Activated B cell treated with CpG ODN at 0.5 μM for 24 hours (primary cell): ENCODE measurements at regions not wholly inside any gene's neighbourhood (a gene's known extent, or its start where the extent isn't known, plus 50 kb on each side); places are given as distances from the start of the nearest gene placed in this dataset.

Experiments
- ATAC-seq: fragments of 200-7000 bp; cut with Tn5 transposase; one replicate; pipeline ENCODE4 v1.10.0; 2021; ENCODE audit warnings: low read depth, mild to moderate bottlenecking, moderate library complexity
- CTCF ChIA-PET: fragments of 350-600 bp; sonication (Branson Sonifier 250); formaldehyde crosslinking; loops from one replicate; lab custom pipeline; 2021; ENCODE audit warnings: antibody characterized with exemption; lab: Charles Lee
- POLR2A ChIA-PET: fragments of 350-600 bp; sonication (Branson Sonifier 250); formaldehyde crosslinking; loops from one replicate; lab custom pipeline; 2021; ENCODE audit warnings: antibody characterized with exemption; lab: Charles Lee
- DNase-seq: peaks from one replicate; pipeline ENCODE4 v3.0.0; 2022
- H3K27ac Mint-ChIP-seq: one replicate; pipeline ENCODE4 v1.8.0; 2020; ENCODE audit warnings: mixed read lengths
- H3K27me3 Mint-ChIP-seq: one replicate; pipeline ENCODE4 v1.8.0; 2021; ENCODE audit warnings: mixed read lengths
- H3K36me3 Mint-ChIP-seq: one replicate; pipeline ENCODE4 v1.8.0; 2021; ENCODE audit warnings: low read depth, mixed read lengths
- H3K4me1 Mint-ChIP-seq: one replicate; pipeline ENCODE4 v1.8.0; 2021; ENCODE audit warnings: mixed read lengths
- H3K4me3 Mint-ChIP-seq: one replicate; pipeline ENCODE4 v1.8.0; 2020; ENCODE audit warnings: mild to moderate bottlenecking, mixed read lengths
- H3K9me3 Mint-ChIP-seq: one replicate; pipeline ENCODE4 v1.8.0; 2020; ENCODE audit warnings: mixed read lengths
- CTCF ChIP-seq: fragments of 200-600 bp; IDR thresholded peaks from one replicate; pipeline ENCODE4 v1.8.0; 2022; ENCODE audit warnings: antibody characterized with exemption, mild to moderate bottlenecking
- intact Hi-C: fragments of 100-400 bp; cut with micrococcal nuclease; formaldehyde crosslinking; loops from one replicate; pipeline ENCODE4 v1.15.1; 2024

DNA sequence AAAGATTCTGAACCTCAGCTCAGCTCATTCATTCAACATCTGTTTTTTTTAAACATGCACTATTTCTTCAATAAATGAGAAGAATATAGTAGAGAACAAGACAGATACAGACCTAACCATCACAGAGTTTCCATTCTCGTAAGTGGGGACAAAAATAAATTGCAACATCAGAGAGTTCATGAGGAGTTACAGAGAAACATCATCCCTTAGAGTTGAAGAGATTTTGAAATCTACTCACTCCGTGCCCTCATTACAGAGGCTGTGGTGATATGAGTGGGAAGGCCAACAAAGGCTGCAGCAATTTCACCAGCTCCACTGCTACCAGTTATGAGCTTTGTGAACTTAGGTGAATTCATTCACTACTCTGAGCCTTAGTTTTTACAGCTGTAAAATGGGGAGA lies 399.3 kb downstream of the BCL11A start:
- Mint-ChIP-seq H3K27me3 (no peaks in the 10 kb centered on the region), H3K4me3 (no peak overlapping the region), H3K4me1 (peaks cover 18% of the 10 kb centered on the region), H3K36me3 (peaks cover 2% of the 10 kb centered on the region), H3K9me3 (peaks cover 3% of the 10 kb centered on the region), H3K27ac (no peak overlapping the region)
- ChIA-PET CTCF (no interaction called here), POLR2A (no interaction called here)
- no peak for TF ChIP-seq CTCF
- DNase-seq (no peak), ATAC-seq (no peak)
- intact Hi-C loops, result loop anchor here (5.0 to 10.0 kb wide), 2 partner anchors 852 to 1129 kb away; no protein-coding TSS in a partner anchor

DNA sequence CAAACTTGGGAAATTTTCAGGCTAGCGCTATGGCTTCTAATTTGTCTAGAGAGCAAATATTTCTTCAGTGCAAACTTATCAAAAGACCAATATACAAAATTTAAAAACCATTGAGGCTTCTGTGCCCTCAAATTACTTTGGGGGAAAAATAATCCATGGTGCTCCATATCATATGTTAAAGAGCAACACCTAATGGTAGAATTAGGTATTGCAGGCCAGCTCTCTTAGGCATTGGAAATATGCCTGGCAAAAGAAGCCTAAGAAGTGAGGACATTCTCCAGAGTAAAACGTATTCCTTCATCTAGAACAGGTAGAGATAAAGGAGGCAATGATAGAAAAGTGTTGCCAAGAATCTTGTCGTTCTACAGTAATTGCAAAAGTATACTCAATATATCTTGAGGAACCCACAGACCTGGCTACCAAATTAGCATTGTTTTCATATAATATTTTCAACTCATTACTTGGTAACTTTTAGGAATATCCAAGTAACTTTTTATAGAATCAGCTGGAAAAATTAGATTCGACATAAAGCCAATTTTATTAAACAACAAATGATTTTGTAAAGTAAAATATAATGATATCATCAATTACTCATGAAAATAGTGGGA lies 401.1 kb downstream of the BCL11A start:
- ATAC-seq, result no peak
- intact Hi-C loops, result loop anchor here (1.0 to 10.0 kb wide), 3 partner anchors 703 to 1128 kb away; no protein-coding TSS in a partner anchor
- CTCF ChIA-PET, result interaction anchor here (0.6 to 1.5 kb wide), 4 partner anchors 147 to 1127 kb away, joined by 3 to 5 read pairs (median 4); no protein-coding TSS in a partner anchor
- peaks cover 23% of the 10 kb centered on the region for H3K4me1 Mint-ChIP-seq
- DNase-seq, result no peak
- peaks cover 2% of the 10 kb centered on the region for H3K36me3 Mint-ChIP-seq
- H3K27me3 Mint-ChIP-seq, result no peaks in the 10 kb centered on the region
- no peak overlapping the region for H3K27ac Mint-ChIP-seq
- no peak overlapping the region for H3K4me3 Mint-ChIP-seq
- peaks cover 3% of the 10 kb centered on the region for H3K9me3 Mint-ChIP-seq
- POLR2A ChIA-PET, result interaction anchor here (2.4 kb wide), 1 partner anchor 398 kb away, joined by 19 read pairs; no protein-coding TSS in a partner anchor
- no peak for TF ChIP-seq CTCF

GRCh38 chr2:60149176-60149575 lies 404.3 kb downstream of the BCL11A start:
- intact Hi-C loops, result loop anchor here (2.0 kb wide), 2 partner anchors 44 to 402 kb away; no protein-coding TSS in a partner anchor
- Mint-ChIP-seq H3K9me3 (peaks cover 3% of the 10 kb centered on the region), H3K27me3 (no peaks in the 10 kb centered on the region), H3K36me3 (peaks cover 2% of the 10 kb centered on the region), H3K27ac (peak overlapping the region; percentile 84), H3K4me3 (no peak overlapping the region), H3K4me1 (peaks cover 23% of the 10 kb centered on the region)
- ChIA-PET POLR2A (interaction anchor here (0.7 to 1.4 kb wide), 3 partner anchors 356 to 404 kb away, joined by 3 to 13 read pairs (median 6); partner anchors contain the start of gene BCL11A), CTCF (interaction anchor here (1.1 to 1.4 kb wide), 2 partner anchors 401 to 1123 kb away, joined by 3 to 4 read pairs; no protein-coding TSS in a partner anchor)
- no peak for TF ChIP-seq CTCF
- DNase-seq, result no peak
- ATAC-seq, result no peak

DNA sequence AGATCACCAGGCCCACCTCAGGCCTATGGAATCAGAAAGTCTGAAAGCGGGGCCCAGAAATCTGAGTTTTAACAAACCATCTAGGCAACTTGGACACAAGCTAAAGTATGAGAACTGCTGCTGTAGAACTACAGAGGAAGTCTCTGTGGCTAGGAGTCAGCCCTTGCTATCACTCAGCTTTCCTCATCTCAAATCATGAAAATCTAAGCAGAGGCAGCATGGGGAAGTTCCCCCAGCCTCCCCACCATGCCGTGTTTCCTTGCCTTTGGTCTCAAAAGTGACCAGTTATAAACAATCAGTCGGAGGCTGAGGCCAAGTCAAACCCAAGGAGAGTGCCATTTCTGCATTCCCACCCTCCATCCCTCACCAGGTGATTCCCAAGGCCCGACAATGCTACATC lies 404.7 kb downstream of the BCL11A start:
- ATAC-seq (peak; percentile 90), DNase-seq (peak; percentile 20)
- Mint-ChIP-seq H3K4me3 (peak overlapping the region; percentile 53), H3K4me1 (peaks cover 23% of the 10 kb centered on the region), H3K27me3 (no peaks in the 10 kb centered on the region), H3K36me3 (peaks cover 2% of the 10 kb centered on the region), H3K27ac (peak overlapping the region; percentile 84), H3K9me3 (peaks cover 3% of the 10 kb centered on the region)
- intact Hi-C loops, result loop anchor here (2.0 kb wide), 2 partner anchors 44 to 402 kb away; no protein-coding TSS in a partner anchor
- ChIA-PET CTCF (interaction anchor here (1.1 to 1.4 kb wide), 2 partner anchors 401 to 1123 kb away, joined by 3 to 4 read pairs; no protein-coding TSS in a partner anchor), POLR2A (interaction anchor here (0.6 to 1.4 kb wide), 4 partner anchors 9 to 404 kb away, joined by 3 to 13 read pairs (median 5); partner anchors contain the start of gene BCL11A)
- TF ChIP-seq CTCF, result no peak

GRCh38 chr2:60140185-60140584 lies 413.3 kb downstream of the BCL11A start:
- ATAC-seq (no peak), DNase-seq (no peak)
- Mint-ChIP-seq H3K4me3 (no peak overlapping the region), H3K27ac (no peak overlapping the region), H3K9me3 (peaks cover 2% of the 10 kb centered on the region), H3K36me3 (no peaks in the 10 kb centered on the region), H3K4me1 (no peaks in the 10 kb centered on the region), H3K27me3 (no peaks in the 10 kb centered on the region)
- ChIA-PET POLR2A (no interaction called here), CTCF (no interaction called here)
- no peak for TF ChIP-seq CTCF
- intact Hi-C loops, result no loop called here
